ENCODE measurements at regions not wholly inside any gene's neighbourhood (a gene's known extent, or its start where the extent isn't known, plus 50 kb on each side); places are given as distances from the start of the nearest gene placed in this dataset.
"Not testable (repeated sequence)": the region's sequence is repeated elsewhere in the genome, so short reads cannot be mapped to it uniquely, and the experiment has no call there.

- peak in 1 of 3 donors; percentile 60 for DNase-seq
Observed at GRCh38 chr13:50229960-50230661, 214.9 kb downstream of the KCNRG start.

GRCh38 chr13:50230662-50230978 is 215.4 kb downstream of the KCNRG start:
- no peak for DNase-seq

DNA sequence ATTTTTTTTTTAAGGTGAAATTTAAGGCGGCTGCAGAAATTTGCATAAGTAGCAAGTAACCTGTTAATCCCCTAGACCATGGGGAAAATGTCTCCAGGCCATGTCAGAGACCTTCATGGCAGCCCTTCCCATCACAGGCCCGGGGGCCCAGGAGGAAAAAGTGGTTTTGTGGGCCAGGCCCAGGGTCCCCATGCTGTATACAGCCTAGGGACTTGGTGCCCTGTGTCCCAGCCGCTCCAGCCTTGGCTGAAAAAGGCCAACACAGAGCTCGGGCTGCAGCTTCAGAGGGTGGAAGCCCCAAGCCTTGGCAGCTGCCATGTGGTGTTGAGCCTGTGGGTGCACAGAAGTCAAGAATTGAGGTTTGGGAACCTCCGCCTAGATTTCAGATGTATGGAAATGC is 218.3 kb downstream of the KCNRG start:
- DNase-seq: not testable (repeated sequence)

GRCh38 chr13:50235604-50236342 is 220.5 kb downstream of the KCNRG start:
- no peak for DNase-seq

DNA sequence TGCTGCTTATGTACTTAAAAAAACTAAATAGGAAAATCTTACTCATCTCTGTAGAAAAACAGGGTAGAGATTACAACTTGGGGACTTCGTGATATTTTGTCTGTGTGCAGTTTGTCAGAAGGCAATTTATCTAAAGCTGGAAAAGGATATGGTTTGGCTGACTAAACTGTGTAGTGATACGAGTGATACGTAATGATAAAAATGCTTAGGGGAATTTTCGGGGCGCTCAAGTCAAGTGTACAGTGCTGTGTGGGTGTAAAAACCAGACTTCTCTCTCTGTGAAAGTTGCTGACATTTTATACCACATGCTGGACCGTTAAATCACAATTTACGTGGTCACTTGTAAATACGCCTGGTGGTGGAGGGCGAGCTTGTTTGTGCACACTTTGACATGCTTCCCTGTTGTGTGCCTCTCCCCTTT is 221.7 kb downstream of the KCNRG start:
- DNase-seq: peak in 2 of 3 donors; percentile 15 to 72

- DNase-seq: no peak
Observed at GRCh38 chr13:50238922-50239321, 223.7 kb downstream of the KCNRG start.

DNA sequence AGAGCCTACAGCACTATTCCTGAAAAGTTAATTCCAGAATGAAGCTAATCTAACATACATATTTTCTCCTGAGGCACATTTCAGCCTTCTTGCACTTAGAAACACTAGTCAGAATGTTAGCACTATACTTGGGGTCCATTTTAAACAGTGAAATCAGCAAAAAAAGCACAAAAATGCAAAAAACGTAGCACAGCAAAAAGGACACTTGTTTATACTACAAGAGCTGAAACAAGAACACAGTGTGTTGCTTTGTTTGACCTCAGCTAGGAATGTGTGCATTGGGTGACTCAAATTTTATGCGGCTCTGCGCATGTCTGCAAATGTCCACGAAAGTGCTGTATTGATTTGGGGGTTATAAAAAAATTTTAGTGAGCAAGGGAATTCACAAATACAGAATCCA is 226.2 kb downstream of the KCNRG start:
- no peak for DNase-seq

- DNase-seq: peak in 2 of 3 donors; percentile 14 to 52
Observed at GRCh38 chr13:50243931-50244330, 228.7 kb downstream of the KCNRG start.

GRCh38 chr13:50244355-50244712 is 229.1 kb downstream of the KCNRG start:
- DNase-seq: no peak

GRCh38 chr13:50244713-50245574 is 229.7 kb downstream of the KCNRG start:
- DNase-seq: peak in 1 of 3 donors; percentile 56

DNA sequence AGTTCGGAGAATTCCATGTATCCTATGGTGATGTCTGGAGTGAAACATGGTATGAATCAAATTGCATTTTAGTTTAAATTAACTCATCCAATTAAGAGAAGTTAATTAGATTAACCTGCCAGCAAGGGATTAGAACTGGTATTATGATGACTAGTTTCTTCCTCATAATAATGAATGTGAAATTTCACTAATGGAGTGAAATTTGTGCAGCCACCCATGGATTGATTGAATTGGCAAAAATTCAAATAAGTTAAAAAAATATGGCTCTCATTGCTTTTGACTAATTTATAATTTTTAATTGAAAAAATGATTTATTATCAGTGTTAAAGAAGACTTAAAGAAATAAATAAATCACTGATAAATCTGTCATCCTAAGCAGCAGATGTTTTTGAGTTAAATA is 232.0 kb downstream of the KCNRG start:
- no peak for DNase-seq

DNA sequence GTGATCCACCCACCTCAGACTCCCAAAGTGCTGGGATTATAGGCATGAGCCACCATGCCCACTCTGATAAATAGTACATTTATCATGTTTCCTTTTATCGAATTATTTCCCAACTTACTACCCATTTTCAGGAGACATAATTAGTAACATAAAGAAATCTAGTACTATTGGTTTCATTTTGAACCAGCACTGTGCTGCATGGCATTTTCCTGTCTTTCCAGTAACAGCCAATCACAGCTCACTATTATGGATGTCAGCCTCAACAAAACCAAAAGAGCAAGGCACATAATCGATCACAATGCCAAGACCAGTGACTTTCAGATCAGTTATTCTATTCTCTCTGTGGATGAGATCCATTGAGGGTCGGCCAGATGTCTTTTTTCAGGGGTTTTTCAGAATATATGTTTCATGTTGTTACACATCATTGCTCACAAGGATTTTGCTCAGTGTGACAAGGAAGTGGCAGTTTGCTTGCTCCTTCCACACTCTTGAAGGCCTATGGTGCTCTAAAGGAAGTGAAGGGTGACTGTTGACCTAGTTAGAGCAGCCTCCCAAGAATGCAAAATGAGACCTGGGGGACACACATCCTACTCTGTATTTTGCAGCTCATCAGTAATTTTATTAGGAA is 233.4 kb downstream of the KCNRG start:
- no peak for DNase-seq

DNA sequence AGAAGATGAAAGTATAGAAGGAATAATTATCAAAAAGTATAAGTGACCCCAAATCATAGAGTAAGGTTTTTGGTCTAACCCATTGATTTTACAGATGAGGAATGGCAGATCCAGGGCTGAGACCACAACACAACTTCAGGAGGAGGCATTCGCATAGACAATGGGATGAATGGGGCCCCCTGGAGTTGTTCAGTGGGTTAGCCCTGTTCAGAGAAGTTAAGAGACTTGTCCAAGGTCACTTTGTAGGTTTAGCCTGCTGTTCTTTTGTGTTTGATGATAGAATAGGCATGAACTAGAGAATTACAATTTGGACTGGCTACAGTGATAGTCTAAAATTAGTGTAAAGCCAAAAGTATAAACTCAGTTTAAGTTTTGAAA is 233.9 kb downstream of the KCNRG start:
- no peak for DNase-seq

DNA sequence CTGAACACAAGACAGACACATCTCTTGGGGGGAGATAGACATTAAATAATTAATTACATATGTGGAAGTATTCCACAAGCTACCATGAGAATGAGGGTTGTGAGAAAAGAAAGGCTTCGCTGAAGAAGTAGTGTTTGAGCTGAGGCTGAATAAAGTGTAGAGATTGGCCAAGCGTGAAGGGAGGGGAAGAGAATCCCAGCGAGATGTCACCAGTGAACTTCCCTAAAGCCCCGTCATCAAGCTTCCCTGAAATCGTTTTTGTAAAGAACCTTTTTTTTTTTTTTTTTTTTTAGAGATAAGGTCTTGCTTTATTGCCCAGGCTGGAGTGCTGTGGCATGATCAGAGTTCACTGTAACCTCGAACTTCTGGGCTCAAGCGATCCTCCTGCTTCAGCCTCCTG is 235.2 kb downstream of the KCNRG start:
- DNase-seq: no peak

DNA sequence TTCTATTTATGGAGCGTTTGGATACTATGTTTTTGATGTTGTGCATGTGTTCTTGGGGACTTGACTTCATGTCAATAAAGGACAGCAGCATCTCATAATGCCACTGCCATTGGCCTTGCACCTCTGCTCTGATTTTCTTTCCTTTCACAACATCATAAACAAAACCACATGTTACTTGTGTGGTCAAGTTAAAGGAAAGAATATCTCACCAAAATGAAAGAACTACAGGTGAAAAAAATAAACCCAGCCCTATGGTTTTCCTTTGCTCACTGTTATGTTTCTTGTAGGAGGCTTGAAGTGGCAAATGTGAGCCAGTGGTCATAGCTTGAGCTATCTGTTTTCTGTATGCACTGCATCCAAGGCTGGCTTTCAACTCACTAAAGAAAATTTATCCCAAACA is 240.4 kb downstream of the KCNRG start:
- no peak for DNase-seq

DNA sequence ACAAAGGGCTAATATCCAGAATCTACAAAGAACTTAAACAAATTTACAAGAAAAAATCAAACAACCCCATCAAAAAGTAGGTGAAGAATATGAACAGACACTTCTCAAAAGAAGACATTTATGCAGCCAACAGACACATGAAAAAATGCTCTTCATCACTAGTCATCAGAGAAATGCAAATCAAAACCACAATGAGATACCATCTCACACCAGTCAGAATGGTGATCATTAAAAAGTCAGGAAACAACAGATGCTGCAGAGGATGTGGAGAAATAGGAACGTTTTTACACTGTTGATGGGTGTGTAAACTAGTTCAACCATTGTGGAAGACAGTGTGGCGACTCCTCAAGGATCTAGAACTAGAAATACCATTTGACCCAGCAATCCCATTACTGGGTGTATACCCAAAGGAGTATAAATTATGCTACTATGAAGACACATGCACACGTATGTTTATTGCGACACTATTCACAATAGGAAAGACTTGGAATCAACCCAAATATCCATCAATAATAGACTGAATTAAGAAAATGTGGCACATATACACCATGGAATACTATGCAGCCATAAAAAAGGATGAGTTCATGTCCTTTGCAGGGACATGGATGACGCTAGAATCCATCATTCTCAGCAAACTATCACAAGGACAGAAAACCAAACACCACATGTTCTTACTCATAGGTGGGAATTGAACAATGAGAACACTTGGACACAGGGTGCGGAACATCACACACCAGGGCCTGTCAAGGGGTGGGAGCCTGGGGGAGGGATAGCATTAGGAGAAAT is 241.5 kb downstream of the KCNRG start:
- DNase-seq: not testable (repeated sequence)

DNA sequence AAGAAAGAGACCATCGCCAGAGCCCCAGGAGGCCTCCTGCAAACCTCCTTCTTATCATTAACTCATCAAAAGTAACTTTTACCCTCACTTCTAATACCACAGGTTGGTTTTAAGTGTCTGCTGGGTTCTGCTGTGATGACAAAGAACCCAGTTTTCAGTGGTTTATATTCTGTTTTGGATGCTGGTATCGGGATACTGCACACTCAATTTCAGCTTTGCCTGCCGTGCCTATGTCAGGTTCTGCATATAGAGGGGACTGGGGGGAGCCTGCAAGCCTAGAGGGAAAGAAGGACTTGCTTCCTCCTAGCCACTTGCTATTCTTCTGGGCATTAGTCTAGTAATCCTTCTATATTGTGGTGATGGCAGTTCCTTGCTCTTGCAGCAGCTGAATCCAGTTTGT is 242.4 kb downstream of the KCNRG start:
- DNase-seq: no peak

DNA sequence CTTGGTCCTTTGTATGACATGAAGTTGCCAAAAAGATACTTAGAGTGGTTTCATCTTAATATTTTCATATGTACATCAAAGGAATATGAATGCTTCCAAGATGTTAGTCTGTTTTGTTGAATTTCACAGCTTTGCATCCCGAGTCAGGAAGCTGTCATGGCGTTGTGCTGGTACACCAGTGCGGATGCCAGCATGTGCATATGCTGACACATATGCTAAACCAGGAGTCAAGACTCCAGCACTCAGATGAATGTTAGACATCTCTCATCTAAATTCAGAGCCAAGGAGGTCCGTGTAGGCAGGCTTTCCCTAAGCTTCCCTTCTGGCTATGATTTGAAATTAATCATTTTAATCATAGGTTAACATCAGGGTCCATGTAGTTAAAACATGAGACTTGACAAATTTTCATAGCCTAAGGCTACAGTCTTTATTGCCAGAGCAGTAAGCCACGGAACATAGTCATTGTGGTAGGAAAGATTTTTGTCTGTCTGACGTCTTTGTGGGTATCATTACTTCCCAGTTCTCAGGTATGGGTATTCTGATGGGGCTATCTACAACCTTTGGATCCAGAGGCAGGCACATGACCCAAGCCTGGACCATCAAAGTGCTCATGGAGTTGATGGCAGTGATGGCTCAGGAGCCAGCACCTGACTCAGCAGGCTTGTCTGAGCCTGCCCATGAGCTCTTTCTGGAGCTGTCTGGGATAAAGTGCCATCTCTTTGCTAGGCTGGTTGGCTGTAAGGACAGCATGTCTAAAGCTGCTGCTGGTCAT is 246.1 kb downstream of the KCNRG start:
- DNase-seq: no peak

DNA sequence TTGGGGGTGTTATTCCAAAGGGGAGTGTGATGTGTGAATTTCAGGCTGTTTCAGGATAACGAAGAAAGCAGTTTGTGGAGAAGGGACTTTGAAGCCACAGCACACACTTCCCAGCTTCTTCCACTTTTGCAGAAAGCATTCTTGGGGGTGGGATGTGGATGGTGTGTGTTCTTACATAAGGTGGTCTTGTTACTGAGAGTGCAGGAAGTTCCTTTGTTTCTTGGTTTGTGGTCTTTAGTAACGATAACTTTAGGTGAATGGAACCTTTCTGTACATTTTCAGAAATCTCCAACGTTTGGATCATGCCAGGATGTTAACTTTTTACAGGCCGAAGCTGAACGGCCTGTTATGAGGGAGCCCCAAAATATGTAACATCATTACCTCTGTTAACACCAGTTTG is 251.8 kb downstream of the KCNRG start:
- no peak for DNase-seq

DNA sequence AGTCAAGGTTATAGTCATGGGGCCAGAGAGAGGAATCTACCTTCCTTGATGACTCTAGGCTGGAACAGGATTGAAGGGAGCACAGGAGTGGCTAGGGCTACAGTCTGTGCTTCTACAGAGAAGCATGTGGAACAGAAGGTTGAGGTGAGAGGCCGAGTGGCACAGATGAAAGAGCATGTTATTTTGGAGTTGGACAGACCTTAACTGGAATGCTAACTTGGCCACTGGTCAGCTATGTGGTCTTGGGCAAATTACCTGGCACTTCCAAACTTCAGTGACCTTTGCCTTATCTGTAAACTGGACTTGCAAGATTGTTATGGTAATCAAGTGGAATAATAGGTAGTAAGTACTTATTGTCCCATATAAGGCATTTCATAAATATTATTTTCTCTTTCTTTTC is 252.7 kb downstream of the KCNRG start:
- DNase-seq: no peak

GRCh38 chr13:50268500-50268899 is 253.3 kb downstream of the KCNRG start:
- no peak for DNase-seq

All from muscle of back (tissue), 3 donors.